ENCODE measurements at regions not wholly inside any gene's neighbourhood (a gene's known extent, or its start where the extent isn't known, plus 50 kb on each side); places are given as distances from the start of the nearest gene placed in this dataset.

DNA sequence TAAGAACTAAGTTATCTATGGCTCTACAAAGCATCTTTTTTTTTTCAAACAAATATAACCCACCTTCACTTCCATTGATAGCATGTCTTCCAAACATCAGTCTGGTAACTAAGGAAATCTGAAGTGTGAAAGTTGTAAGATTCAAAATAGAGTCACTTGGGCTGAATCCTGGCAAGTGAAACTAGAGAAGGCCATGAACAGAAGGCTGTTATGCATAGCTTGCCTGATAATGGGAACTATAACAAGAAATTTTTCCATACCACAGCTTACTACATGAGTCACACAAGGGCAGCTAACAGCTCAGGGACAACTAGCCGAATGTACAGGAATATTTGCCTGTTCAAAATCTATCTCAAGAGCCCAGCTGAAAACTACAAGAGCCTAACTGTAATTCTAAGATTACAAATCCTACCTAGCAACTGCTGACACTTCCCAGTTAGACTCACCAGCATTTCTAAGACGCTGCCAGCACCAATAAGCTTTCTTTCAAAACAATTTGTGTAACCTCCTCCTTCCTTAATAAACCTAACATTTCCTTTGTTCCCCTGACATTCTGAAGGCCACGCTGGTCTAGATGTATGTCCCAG, 1066.5 kb downstream of the PLOD2 start:
- TF ChIP-seq, protein P1, sequence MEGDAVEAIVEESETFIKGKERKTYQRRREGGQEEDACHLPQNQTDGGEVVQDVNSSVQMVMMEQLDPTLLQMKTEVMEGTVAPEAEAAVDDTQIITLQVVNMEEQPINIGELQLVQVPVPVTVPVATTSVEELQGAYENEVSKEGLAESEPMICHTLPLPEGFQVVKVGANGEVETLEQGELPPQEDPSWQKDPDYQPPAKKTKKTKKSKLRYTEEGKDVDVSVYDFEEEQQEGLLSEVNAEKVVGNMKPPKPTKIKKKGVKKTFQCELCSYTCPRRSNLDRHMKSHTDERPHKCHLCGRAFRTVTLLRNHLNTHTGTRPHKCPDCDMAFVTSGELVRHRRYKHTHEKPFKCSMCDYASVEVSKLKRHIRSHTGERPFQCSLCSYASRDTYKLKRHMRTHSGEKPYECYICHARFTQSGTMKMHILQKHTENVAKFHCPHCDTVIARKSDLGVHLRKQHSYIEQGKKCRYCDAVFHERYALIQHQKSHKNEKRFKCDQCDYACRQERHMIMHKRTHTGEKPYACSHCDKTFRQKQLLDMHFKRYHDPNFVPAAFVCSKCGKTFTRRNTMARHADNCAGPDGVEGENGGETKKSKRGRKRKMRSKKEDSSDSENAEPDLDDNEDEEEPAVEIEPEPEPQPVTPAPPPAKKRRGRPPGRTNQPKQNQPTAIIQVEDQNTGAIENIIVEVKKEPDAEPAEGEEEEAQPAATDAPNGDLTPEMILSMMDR (conservative IDR thresholded peaks at IDR 0.05; ENCODE audit: low read depth, low read length), result no peak
- TF ChIP-seq EZH2 (IDR thresholded peaks at IDR 0.05; ENCODE audit: borderline replicate concordance, low read depth, low read length, poor library complexity, severe bottlenecking), result no peak

All from A673 (cell line).